B cell (primary cell): ENCODE measurements at regions not wholly inside any gene's neighbourhood (a gene's known extent, or its start where the extent isn't known, plus 50 kb on each side); places are given as distances from the start of the nearest gene placed in this dataset.

ENCODE experiments used
- CTCF ChIP-seq: fragments of 200-600 bp; IDR thresholded peaks from one replicate; pipeline ENCODE4 v1.8.0; 2022; ENCODE audit warnings: antibody characterized with exemption, mild to moderate bottlenecking
- EZH2 ChIP-seq: IDR thresholded peaks from 2 replicates; pipeline ENCODE4 v1.6.1; 2012; ENCODE audit warnings: borderline replicate concordance, low read depth, mild to moderate bottlenecking, moderate library complexity, low read length; ENCODE audit not compliant: insufficient read depth, poor library complexity, severe bottlenecking

- TF ChIP-seq CTCF (no peak), EZH2 (no peak)
These were observed 267.8 kb upstream of the NREP start for GRCh38 chr5:112024769-112025168.
